Stimulated activated CD4-positive, alpha-beta T cell treated with anti-CD3 and anti-CD28 coated beads, TNF-alpha, amount 100 ng/mL, for 4 hours (primary cell): ENCODE measurements at regions not wholly inside any gene's neighbourhood (a gene's known extent, or its start where the extent isn't known, plus 50 kb on each side); places are given as distances from the start of the nearest gene placed in this dataset.
"Not testable (repeated sequence)": the region's sequence is repeated elsewhere in the genome, so short reads cannot be mapped to it uniquely, and the experiment has no call there.

ENCODE experiments used
- DNase-seq, 3 experiments: peaks; one replicate each; pipeline ENCODE4 v3.0.0-alpha.2; 2020; ENCODE audit warnings: low read depth in 3 of 3

- DNase-seq = no peak
Observed at GRCh38 chrX:45992402-45993123, 552.7 kb downstream of the ZNF674 start.

GRCh38 chrX:45986971-45987370, 558.2 kb downstream of the ZNF674 start:
- no peak for DNase-seq

GRCh38 chrX:45986081-45986480, 559.1 kb downstream of the ZNF674 start:
- DNase-seq = no peak

GRCh38 chrX:45982958-45983727, 562.1 kb downstream of the ZNF674 start:
- not testable (repeated sequence) for DNase-seq

GRCh38 chrX:45980726-45981125, 564.5 kb downstream of the ZNF674 start:
- DNase-seq = no peak

GRCh38 chrX:45975633-45976032, 569.6 kb downstream of the ZNF674 start:
- no peak for DNase-seq

- DNase-seq = no peak
Observed at GRCh38 chrX:45972636-45973035, 572.6 kb downstream of the ZNF674 start.

GRCh38 chrX:45959567-45959966, 585.7 kb downstream of the ZNF674 start:
- no peak for DNase-seq

- no peak for DNase-seq
Observed at GRCh38 chrX:45956191-45956870, 588.9 kb downstream of the ZNF674 start.

GRCh38 chrX:45955661-45956060, 589.6 kb downstream of the ZNF674 start:
- DNase-seq = no peak

GRCh38 chrX:45954026-45954425, 591.2 kb downstream of the ZNF674 start:
- no peak for DNase-seq

- no peak for DNase-seq
Observed at GRCh38 chrX:45952030-45952429, 593.2 kb downstream of the ZNF674 start.

GRCh38 chrX:45935408-45935807, 609.8 kb downstream of the ZNF674 start:
- DNase-seq = no peak

- DNase-seq = no peak
Observed at GRCh38 chrX:45912316-45912715, 632.9 kb downstream of the ZNF674 start.

- DNase-seq = no peak
Observed at GRCh38 chrX:45907786-45908185, 637.4 kb downstream of the ZNF674 start.

GRCh38 chrX:45903781-45904201, 641.4 kb downstream of the ZNF674 start:
- DNase-seq = no peak

- DNase-seq = no peak
Observed at GRCh38 chrX:45900766-45901615, 644.2 kb downstream of the ZNF674 start.

- no peak for DNase-seq
Observed at GRCh38 chrX:45894864-45895645, 650.2 kb downstream of the ZNF674 start.

- DNase-seq = no peak
Observed at GRCh38 chrX:45889471-45889870, 655.8 kb downstream of the ZNF674 start.

- DNase-seq = no peak
Observed at GRCh38 chrX:45888518-45888917, 656.7 kb downstream of the ZNF674 start.

- no peak for DNase-seq
Observed at GRCh38 chrX:45885931-45886330, 659.3 kb downstream of the ZNF674 start.
